GM04504 (cell line): ENCODE measurements at regions not wholly inside any gene's neighbourhood (a gene's known extent, or its start where the extent isn't known, plus 50 kb on each side); places are given as distances from the start of the nearest gene placed in this dataset.

Source experiments
- DNase-seq: peaks from one replicate; pipeline ENCODE4 v3.0.0-alpha.2; 2012; ENCODE audit warnings: low read depth

DNA sequence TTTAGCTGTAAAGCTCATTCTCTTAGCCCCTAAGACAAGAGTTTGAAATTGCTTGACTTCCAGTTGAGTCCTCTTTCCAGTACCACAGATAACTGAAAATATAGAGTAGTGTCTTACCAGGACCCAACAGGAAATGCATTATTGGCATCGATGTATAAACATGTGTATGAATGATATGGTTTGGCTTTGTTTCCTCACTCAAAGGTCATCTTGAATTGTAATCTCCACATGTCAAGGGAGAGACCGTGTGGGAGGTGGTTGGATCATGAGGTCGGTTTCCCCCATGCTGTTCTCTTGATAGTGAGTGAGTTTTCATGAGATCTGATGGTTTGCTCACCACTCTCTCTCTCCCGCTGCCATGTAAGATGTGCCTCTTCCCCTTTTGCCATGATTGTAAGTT lies 745.0 kb downstream of the TMEM182 start:
- DNase-seq = no peak

DNA sequence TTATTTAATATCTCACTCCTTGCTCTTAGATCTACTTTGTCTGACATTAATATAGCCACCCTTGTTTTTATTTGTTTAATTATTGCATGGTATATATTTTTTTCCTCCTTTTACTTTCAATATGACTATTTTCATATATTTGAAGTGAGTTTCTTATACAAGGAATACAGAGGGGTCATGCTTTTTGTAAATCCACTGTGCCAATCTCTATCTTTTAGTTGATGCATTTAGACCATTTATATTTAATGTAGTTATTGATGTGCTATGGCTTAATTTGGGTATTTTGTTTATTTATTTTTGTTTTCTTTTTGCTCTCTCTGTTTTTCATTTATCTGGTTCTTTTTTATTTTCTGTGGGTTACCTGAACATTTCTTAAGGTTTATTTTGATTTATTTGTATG lies 750.6 kb downstream of the TMEM182 start:
- no peak for DNase-seq

- no peak for DNase-seq
Measured at GRCh38 chr2:103520547-103520946, 758.7 kb downstream of the TMEM182 start.

DNA sequence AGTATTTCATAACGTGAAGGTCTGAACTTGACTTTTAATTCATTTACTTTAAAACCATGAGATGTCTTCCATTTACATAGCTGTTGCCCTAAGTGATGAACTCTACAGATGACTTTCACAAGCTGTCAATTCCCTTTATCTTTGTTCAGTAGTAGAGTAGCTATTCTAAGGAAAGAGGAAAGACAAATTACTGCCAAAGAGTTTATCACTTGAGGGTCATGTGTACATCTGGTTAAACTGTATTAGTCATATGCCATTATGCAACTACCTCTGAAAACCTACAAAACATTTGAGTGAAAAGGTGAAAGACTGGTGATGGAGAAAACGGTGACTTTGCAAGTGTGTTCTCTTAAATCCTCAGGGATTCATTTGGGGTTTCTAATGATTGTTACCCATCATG lies 763.9 kb downstream of the TMEM182 start:
- DNase-seq = no peak

GRCh38 chr2:103526757-103527156 lies 764.9 kb downstream of the TMEM182 start:
- DNase-seq = no peak

DNA sequence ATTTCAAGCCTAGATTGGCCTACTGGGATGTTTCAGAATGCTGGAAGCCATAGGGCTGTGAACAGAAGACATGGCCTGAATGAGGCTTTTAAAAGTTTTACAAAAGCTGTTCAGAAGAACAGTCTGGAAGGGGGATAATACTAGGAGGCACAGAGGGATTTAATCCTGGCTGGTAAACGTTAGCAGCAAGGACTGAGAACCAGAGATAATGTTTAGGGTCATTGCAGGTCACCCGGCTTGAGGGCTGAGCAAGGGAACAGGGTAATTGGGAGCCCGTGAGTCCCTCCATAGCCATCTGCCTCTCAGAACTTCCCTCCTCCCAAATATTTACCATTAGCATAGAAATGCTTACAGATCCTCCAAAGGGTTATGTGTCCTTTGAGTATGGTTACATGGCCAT lies 765.4 kb downstream of the TMEM182 start:
- no peak for DNase-seq

GRCh38 chr2:103529798-103530502 lies 768.1 kb downstream of the TMEM182 start:
- no peak for DNase-seq

DNA sequence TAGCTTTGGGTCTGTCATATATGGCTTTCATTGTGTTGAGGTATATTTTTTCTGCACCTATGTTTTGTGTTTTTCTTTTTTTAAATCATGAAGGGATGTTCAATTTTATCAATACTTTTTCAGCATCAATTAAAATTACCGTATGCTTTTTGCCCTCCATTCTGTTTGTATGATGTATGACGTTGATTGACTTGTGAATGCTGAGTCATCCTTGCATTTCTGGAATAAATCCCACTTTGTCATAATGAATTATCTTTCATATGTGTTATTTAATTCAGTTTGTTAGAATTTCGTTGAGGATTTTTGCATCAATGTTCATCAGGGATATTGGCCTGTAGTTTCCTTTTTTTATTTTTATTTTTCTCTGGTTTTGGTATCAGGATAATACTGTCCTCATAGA lies 790.9 kb downstream of the TMEM182 start:
- no peak for DNase-seq

- no peak for DNase-seq
Measured at GRCh38 chr2:103594823-103595222, 833.0 kb downstream of the TMEM182 start.

DNA sequence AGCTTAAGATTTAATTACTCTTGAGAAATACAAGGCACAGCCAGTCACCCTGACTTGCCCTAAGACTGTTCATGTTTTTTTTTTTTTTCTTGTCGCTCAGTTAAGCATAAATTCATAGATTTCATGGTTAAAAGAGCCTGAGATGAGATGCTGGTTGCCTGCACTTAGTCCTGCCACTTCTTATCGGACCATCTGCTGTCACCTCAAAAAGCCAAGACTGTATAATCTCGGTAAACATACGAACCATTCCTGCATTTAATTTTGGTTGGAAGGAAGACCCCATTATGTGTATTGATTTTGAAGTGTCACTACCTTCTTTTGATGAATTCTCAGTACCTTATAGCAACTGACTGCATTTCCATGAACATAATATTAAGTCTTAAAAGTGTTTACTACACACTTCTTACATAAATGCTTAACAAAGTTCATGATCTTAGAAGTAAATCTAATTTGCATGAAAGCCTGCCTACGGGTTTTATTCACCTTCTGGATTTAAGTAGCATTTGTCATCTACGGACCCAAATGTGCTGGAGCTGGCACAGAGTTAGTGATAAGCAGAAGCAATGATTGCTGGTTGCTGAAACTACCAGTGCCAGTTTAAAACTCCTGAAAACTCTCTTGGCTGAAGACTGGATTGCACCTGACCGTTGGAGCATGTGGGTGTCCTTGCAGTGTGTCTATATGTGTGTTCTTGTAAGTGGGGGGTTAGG lies 843.4 kb downstream of the TMEM182 start:
- no peak for DNase-seq

GRCh38 chr2:103615611-103616105 lies 853.8 kb downstream of the TMEM182 start:
- DNase-seq = no peak

GRCh38 chr2:103616891-103617290 lies 855.1 kb downstream of the TMEM182 start:
- no peak for DNase-seq

GRCh38 chr2:103618112-103618511 lies 856.3 kb downstream of the TMEM182 start:
- no peak for DNase-seq

GRCh38 chr2:103627301-103627700 lies 865.5 kb downstream of the TMEM182 start:
- no peak for DNase-seq

GRCh38 chr2:103638978-103639377 lies 877.1 kb downstream of the TMEM182 start:
- DNase-seq = no peak

DNA sequence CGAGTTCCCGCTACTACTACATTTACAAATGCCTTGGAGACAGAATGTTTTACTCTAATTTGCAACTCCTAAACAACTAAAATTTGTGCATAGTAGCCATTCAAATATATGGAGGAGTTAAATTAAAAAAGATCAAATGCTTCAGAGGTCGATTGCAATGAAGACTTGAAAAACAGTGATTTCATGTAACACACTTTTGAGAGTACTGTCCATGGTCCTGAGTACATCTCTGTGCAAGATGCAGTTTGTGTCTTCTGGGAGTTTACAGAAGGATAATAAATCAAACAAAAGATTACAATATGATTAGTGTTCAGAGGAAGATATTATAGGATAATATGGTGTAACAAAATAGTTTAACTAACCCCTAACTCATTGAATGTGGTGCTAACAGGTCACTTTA lies 894.7 kb downstream of the TMEM182 start:
- DNase-seq = no peak

DNA sequence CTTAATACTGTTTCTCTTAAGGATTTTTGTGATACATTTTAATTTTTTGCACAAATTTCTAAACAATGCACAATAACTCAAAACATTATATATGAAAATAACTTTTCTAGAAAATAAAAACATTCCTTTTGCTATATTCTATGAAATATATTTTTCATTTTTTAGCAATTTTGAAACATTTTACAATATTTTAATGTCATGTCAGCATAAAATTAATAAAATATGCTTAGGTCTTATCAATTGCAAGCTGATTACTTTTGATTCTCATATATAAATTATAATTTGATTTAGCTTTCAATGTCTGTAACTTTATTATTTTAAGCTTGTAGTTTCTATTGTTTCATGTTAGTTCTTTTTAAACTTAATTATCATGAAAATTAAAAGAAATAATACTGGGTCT lies 898.7 kb downstream of the TMEM182 start:
- DNase-seq = no peak

GRCh38 chr2:103660947-103661346 lies 899.1 kb downstream of the TMEM182 start:
- no peak for DNase-seq

- DNase-seq = no peak
Measured at GRCh38 chr2:103664690-103665089, 902.9 kb downstream of the TMEM182 start.

- DNase-seq = no peak
Measured at GRCh38 chr2:103667335-103667884, 905.6 kb downstream of the TMEM182 start.

- no peak for DNase-seq
Measured at GRCh38 chr2:103669531-103669930, 907.7 kb downstream of the TMEM182 start.
